Endodermal cell (in vitro differentiated cells): ENCODE measurements at regions not wholly inside any gene's neighbourhood (a gene's known extent, or its start where the extent isn't known, plus 50 kb on each side); places are given as distances from the start of the nearest gene placed in this dataset.
"Not testable (repeated sequence)": the region's sequence is repeated elsewhere in the genome, so short reads cannot be mapped to it uniquely, and the experiment has no call there.

Experiments used
- DNase-seq: peaks from one replicate; pipeline ENCODE4 v3.0.0-alpha.2; 2017
- H3K27ac ChIP-seq: 2 replicates; pipeline ENCODE4 v1.5.1; 2013; ENCODE audit warnings: mild to moderate bottlenecking, low read depth, low read length, moderate library complexity
- H3K27me3 ChIP-seq: 2 replicates; pipeline ENCODE4 v1.6.1; 2013; ENCODE audit warnings: mild to moderate bottlenecking, low read length, moderate library complexity; ENCODE audit not compliant: insufficient read depth, control insufficient read depth, poor library complexity, severe bottlenecking
- H3K36me3 ChIP-seq: 2 replicates; pipeline ENCODE4 v1.7.0; 2013; ENCODE audit warnings: mild to moderate bottlenecking, low read length, moderate library complexity; ENCODE audit not compliant: control insufficient read depth, insufficient read depth
- H3K4me1 ChIP-seq: one replicate; pipeline ENCODE4 v1.7.0; 2013; ENCODE audit warnings: low read length; ENCODE audit not compliant: control insufficient read depth, insufficient read depth
- H3K4me3 ChIP-seq: 2 replicates; pipeline ENCODE4 v1.5.1; 2013; ENCODE audit warnings: mild to moderate bottlenecking, low read length, moderate library complexity
- H3K9ac ChIP-seq: 2 replicates; pipeline ENCODE4 v1.6.1; 2013; ENCODE audit warnings: mild to moderate bottlenecking, low read length, moderate library complexity; ENCODE audit not compliant: poor library complexity, severe bottlenecking; ENCODE audit errors: extremely low read depth
- H3K9me3 ChIP-seq: 2 replicates; pipeline ENCODE4 v1.6.1; 2013; ENCODE audit warnings: mild to moderate bottlenecking, low read length, moderate library complexity; ENCODE audit not compliant: control insufficient read depth
- H3K27ac Mint-ChIP-seq: 2 replicates; pipeline ENCODE4 v1.8.0; 2020; ENCODE audit warnings: mixed read lengths
- H3K27me3 Mint-ChIP-seq: 2 replicates; pipeline ENCODE4 v1.8.0; 2021; ENCODE audit warnings: mild to moderate bottlenecking, mixed read lengths; ENCODE audit not compliant: insufficient read depth
- H3K36me3 Mint-ChIP-seq: 2 replicates; pipeline ENCODE4 v1.8.0; 2020; ENCODE audit warnings: low read depth, mixed read lengths
- H3K4me1 Mint-ChIP-seq: 2 replicates; pipeline ENCODE4 v1.8.0; 2020; ENCODE audit warnings: mixed read lengths
- H3K4me3 Mint-ChIP-seq: 2 replicates; pipeline ENCODE4 v1.8.0; 2020; ENCODE audit warnings: mild to moderate bottlenecking, moderate library complexity, mixed read lengths
- H3K9me3 Mint-ChIP-seq: 2 replicates; pipeline ENCODE4 v1.8.0; 2020; ENCODE audit warnings: mild to moderate bottlenecking, mixed read lengths
- WGBS, 2 experiments: methylation state at CpG; one replicate each; pipeline versions ENCODE4 v1.1.5 to v1.1.7; 2013; ENCODE audit warnings: missing lambda C conversion rate in 2 of 2, mixed read lengths in 1 of 2; ENCODE audit not compliant: insufficient coverage in 1 of 2, insufficient read length in 1 of 2; 5-methylcytosine and 5-hydroxymethylcytosine counted together
- TF ChIP-seq, protein P1 (sequence below): fragments of 200-600 bp; sonication (generic); conservative IDR thresholded peaks from 2 replicates; pipeline ENCODE4 v1.5.0; 2021; ENCODE audit warnings: antibody characterized with exemption, mild to moderate bottlenecking

GRCh38 chr14:105902131-105902898 lies 375.9 kb downstream of the TMEM121 start:
- Mint-ChIP-seq H3K27ac (no peak overlapping the region), H3K4me1 (no peaks in the 10 kb centered on the region), H3K9me3 (peaks cover 89% of the 10 kb centered on the region), H3K4me3 (no peak overlapping the region), H3K27me3 (no peaks in the 10 kb centered on the region), H3K36me3 (peaks cover 1% of the 10 kb centered on the region)
- Histone ChIP-seq H3K4me1 (no peaks in the 10 kb centered on the region), H3K4me3 (no peak overlapping the region), H3K9ac (no peak overlapping the region), H3K36me3 (no peaks in the 10 kb centered on the region), H3K27me3 (no peaks in the 10 kb centered on the region), H3K27ac (no peak overlapping the region), H3K9me3 (peaks cover 20% of the 10 kb centered on the region)
- WGBS, 2 experiments = 79 to 95% methylated on average over 9 to 15 of the region's 15 CpGs
- TF ChIP-seq, protein P1, sequence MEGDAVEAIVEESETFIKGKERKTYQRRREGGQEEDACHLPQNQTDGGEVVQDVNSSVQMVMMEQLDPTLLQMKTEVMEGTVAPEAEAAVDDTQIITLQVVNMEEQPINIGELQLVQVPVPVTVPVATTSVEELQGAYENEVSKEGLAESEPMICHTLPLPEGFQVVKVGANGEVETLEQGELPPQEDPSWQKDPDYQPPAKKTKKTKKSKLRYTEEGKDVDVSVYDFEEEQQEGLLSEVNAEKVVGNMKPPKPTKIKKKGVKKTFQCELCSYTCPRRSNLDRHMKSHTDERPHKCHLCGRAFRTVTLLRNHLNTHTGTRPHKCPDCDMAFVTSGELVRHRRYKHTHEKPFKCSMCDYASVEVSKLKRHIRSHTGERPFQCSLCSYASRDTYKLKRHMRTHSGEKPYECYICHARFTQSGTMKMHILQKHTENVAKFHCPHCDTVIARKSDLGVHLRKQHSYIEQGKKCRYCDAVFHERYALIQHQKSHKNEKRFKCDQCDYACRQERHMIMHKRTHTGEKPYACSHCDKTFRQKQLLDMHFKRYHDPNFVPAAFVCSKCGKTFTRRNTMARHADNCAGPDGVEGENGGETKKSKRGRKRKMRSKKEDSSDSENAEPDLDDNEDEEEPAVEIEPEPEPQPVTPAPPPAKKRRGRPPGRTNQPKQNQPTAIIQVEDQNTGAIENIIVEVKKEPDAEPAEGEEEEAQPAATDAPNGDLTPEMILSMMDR = no peak
- DNase-seq = no peak

DNA sequence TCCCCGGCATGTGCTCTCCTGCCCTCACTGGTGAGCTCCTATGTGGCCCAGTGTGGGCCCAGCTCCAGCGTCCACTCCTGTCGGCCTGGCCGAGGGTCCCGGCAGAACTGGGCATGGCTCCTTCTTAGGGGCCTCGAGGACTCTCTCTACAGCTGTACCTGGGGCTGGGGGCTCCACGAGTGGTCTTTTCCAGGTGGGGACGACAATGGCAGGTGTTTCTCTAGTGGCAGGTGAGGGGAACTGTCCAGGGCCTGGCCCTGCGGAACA lies 376.4 kb downstream of the TMEM121 start:
- H3K9ac ChIP-seq, H3K27ac Mint-ChIP-seq, H3K27ac ChIP-seq, H3K36me3 Mint-ChIP-seq, H3K4me3 Mint-ChIP-seq, H3K36me3 ChIP-seq, H3K4me3 ChIP-seq, H3K4me1 ChIP-seq, H3K4me1 Mint-ChIP-seq, DNase-seq, H3K27me3 Mint-ChIP-seq, H3K27me3 ChIP-seq: not testable (repeated sequence)
- 81% methylated on average over 6 of the region's 9 CpGs; no CpG with 5 or more reads in 1 of the 2 experiments for WGBS, 2 experiments
- H3K9me3 Mint-ChIP-seq = peaks cover 89% of the 10 kb centered on the region
- H3K9me3 ChIP-seq = peaks cover 20% of the 10 kb centered on the region

GRCh38 chr14:105903971-105904370 lies 377.6 kb downstream of the TMEM121 start:
- H3K4me1 Mint-ChIP-seq = no peaks in the 10 kb centered on the region
- peaks cover 87% of the 10 kb centered on the region for H3K9me3 Mint-ChIP-seq
- H3K27me3 Mint-ChIP-seq = no peaks in the 10 kb centered on the region
- H3K4me3 Mint-ChIP-seq = no peak overlapping the region
- H3K4me1 ChIP-seq = no peaks in the 10 kb centered on the region
- H3K27ac Mint-ChIP-seq = no peak overlapping the region
- H3K27ac ChIP-seq = no peak overlapping the region
- H3K36me3 ChIP-seq = no peaks in the 10 kb centered on the region
- no peak overlapping the region for H3K4me3 ChIP-seq
- no peaks in the 10 kb centered on the region for H3K36me3 Mint-ChIP-seq
- no peak overlapping the region for H3K9ac ChIP-seq
- H3K27me3 ChIP-seq = no peaks in the 10 kb centered on the region
- H3K9me3 ChIP-seq = peaks cover 20% of the 10 kb centered on the region
- TF ChIP-seq, protein P1 = no peak
- 79% methylated on average over 8 to 9 of the region's 9 CpGs for WGBS, 2 experiments
- no peak for DNase-seq

- DNase-seq = no peak
- Histone ChIP-seq H3K27me3 (no peaks in the 10 kb centered on the region), H3K9ac (no peak overlapping the region), H3K4me1 (no peaks in the 10 kb centered on the region), H3K9me3 (peaks cover 20% of the 10 kb centered on the region), H3K27ac (no peak overlapping the region), H3K36me3 (no peaks in the 10 kb centered on the region), H3K4me3 (no peak overlapping the region)
- no peak overlapping the region for H3K27ac Mint-ChIP-seq
- TF ChIP-seq, protein P1 = no peak
- H3K4me1 Mint-ChIP-seq = no peaks in the 10 kb centered on the region
- WGBS, 2 experiments = 75% methylated on average over 11 of the region's 11 CpGs; no CpG with 5 or more reads in 1 of the 2 experiments
- peaks cover 87% of the 10 kb centered on the region for H3K9me3 Mint-ChIP-seq
- no peaks in the 10 kb centered on the region for H3K36me3 Mint-ChIP-seq
- H3K4me3 Mint-ChIP-seq = no peak overlapping the region
- H3K27me3 Mint-ChIP-seq = no peaks in the 10 kb centered on the region
These were observed 378.0 kb downstream of the TMEM121 start for GRCh38 chr14:105904379-105904778.
